MM.1S (cell line): ENCODE measurements at regions not wholly inside any gene's neighbourhood (a gene's known extent, or its start where the extent isn't known, plus 50 kb on each side); places are given as distances from the start of the nearest gene placed in this dataset.

Source experiments
- DNase-seq: peaks from one replicate; pipeline ENCODE4 v3.0.0-alpha.2; 2015
- H2AFZ ChIP-seq: fragments of 300-600 bp; sonication (generic); 2 replicates; pipeline ENCODE4 v1.6.0; 2016; ENCODE audit warnings: antibody characterized with exemption, low read length
- H3F3A ChIP-seq: fragments of 300-600 bp; sonication (generic); 2 replicates; pipeline ENCODE4 v1.6.1; 2016; ENCODE audit warnings: mild to moderate bottlenecking, antibody characterized with exemption, low read length, moderate library complexity, mixed read lengths; ENCODE audit not compliant: insufficient read depth
- H3K27ac ChIP-seq: fragments of 300-600 bp; sonication (generic); 2 replicates; pipeline ENCODE4 v1.5.1; 2016; ENCODE audit warnings: mild to moderate bottlenecking, low read length
- H3K27me3 ChIP-seq: fragments of 300-600 bp; sonication (generic); replicated peaks from 2 replicates; pipeline ENCODE4 v1.6.0; 2016; ENCODE audit warnings: low read length; ENCODE audit not compliant: insufficient read depth
- H3K36me3 ChIP-seq: fragments of 300-600 bp; sonication (generic); replicated peaks from 2 replicates; pipeline ENCODE4 v1.6.1; 2016; ENCODE audit warnings: mild to moderate bottlenecking, low read length, mixed read lengths; ENCODE audit not compliant: insufficient read depth
- H3K4me1 ChIP-seq: fragments of 300-600 bp; sonication (generic); 2 replicates; pipeline ENCODE4 v1.6.1; 2016; ENCODE audit warnings: low read length, mixed read lengths
- H3K4me2 ChIP-seq: fragments of 300-600 bp; sonication (generic); 2 replicates; pipeline ENCODE4 v1.6.0; 2016; ENCODE audit warnings: low read depth, low read length
- H3K4me3 ChIP-seq: fragments of 300-600 bp; sonication (generic); 2 replicates; pipeline ENCODE4 v1.5.1; 2016; ENCODE audit warnings: low read length, mixed read lengths
- H3K79me2 ChIP-seq: fragments of 300-600 bp; sonication (generic); 2 replicates; pipeline ENCODE4 v1.6.1; 2016; ENCODE audit warnings: mixed run types, low read length, mixed read lengths
- H3K9ac ChIP-seq: fragments of 300-600 bp; sonication (generic); 2 replicates; pipeline ENCODE4 v1.6.1; 2016; ENCODE audit warnings: low read length, mixed read lengths
- H3K9me2 ChIP-seq: fragments of 300-600 bp; sonication (generic); replicated peaks from 2 replicates; pipeline ENCODE4 v1.6.1; 2016; ENCODE audit warnings: mild to moderate bottlenecking, low read length, mixed read lengths; ENCODE audit not compliant: insufficient read depth
- H3K9me3 ChIP-seq: fragments of 300-600 bp; sonication (generic); replicated peaks from 2 replicates; pipeline ENCODE4 v1.6.1; 2016; ENCODE audit warnings: mild to moderate bottlenecking, low read length, mixed read lengths; ENCODE audit not compliant: insufficient read depth
- H4K20me1 ChIP-seq: fragments of 300-600 bp; sonication (generic); 2 replicates; pipeline ENCODE4 v1.6.1; 2016; ENCODE audit warnings: mild to moderate bottlenecking, low read length, moderate library complexity, mixed read lengths; ENCODE audit not compliant: insufficient read depth
- CTCF ChIP-seq: fragments of 300-600 bp; sonication (generic); IDR thresholded peaks from 2 replicates; pipeline ENCODE4 v1.5.1; 2016; ENCODE audit warnings: antibody characterized with exemption, low read length, mixed read lengths
- EZH2 ChIP-seq: fragments of 300-600 bp; sonication (generic); optimal IDR thresholded peaks from 2 replicates; pipeline ENCODE3; 2017; ENCODE audit warnings: low read depth, mild to moderate bottlenecking, antibody characterized with exemption, low read length, mixed read lengths
- EZH2phosphoT487 ChIP-seq: fragments of 300-600 bp; sonication (generic); IDR thresholded peaks from 2 replicates; pipeline ENCODE4 v1.6.1; 2018; ENCODE audit warnings: antibody characterized with exemption, low read length

- no peaks in the 10 kb centered on the region for H3K27me3 ChIP-seq
- H4K20me1 ChIP-seq = no peaks in the 10 kb centered on the region
- no peaks in the 10 kb centered on the region for H3K9me3 ChIP-seq
- no peak for DNase-seq
- no peak overlapping the region for H3K9ac ChIP-seq
- no peaks in the 10 kb centered on the region for H3K9me2 ChIP-seq
- no peaks in the 10 kb centered on the region for H3K79me2 ChIP-seq
- no peak overlapping the region for H2AFZ ChIP-seq
- H3K4me2 ChIP-seq = no peak overlapping the region
- no peaks in the 10 kb centered on the region for H3F3A ChIP-seq
- no peak overlapping the region for H3K4me3 ChIP-seq
- no peaks in the 10 kb centered on the region for H3K36me3 ChIP-seq
- TF ChIP-seq EZH2 (no peak), EZH2phosphoT487 (no peak), CTCF (no peak)
- no peaks in the 10 kb centered on the region for H3K4me1 ChIP-seq
- H3K27ac ChIP-seq = no peak overlapping the region
These were observed 294.9 kb downstream of the DLEU7 start for GRCh38 chr13:50548586-50548985.

- Histone ChIP-seq H3K9me2 (no peaks in the 10 kb centered on the region), H3K9me3 (no peaks in the 10 kb centered on the region), H3K9ac (no peak overlapping the region), H4K20me1 (no peaks in the 10 kb centered on the region), H2AFZ (no peak overlapping the region), H3K36me3 (no peaks in the 10 kb centered on the region), H3K79me2 (no peaks in the 10 kb centered on the region), H3K4me1 (no peaks in the 10 kb centered on the region), H3F3A (no peaks in the 10 kb centered on the region), H3K4me2 (no peak overlapping the region), H3K27ac (no peak overlapping the region), H3K27me3 (no peaks in the 10 kb centered on the region), H3K4me3 (no peak overlapping the region)
- TF ChIP-seq EZH2 (no peak), CTCF (no peak), EZH2phosphoT487 (no peak)
- DNase-seq = no peak
These were observed 294.1 kb downstream of the DLEU7 start for GRCh38 chr13:50549221-50549942.

GRCh38 chr13:50550151-50550550 lies 293.3 kb downstream of the DLEU7 start:
- TF ChIP-seq CTCF = no peak
- TF ChIP-seq EZH2 = no peak
- no peak for TF ChIP-seq EZH2phosphoT487
- Histone ChIP-seq H3K9me2 (no peaks in the 10 kb centered on the region), H3K4me2 (no peak overlapping the region), H3K79me2 (no peaks in the 10 kb centered on the region), H3K4me3 (no peak overlapping the region), H3K36me3 (no peaks in the 10 kb centered on the region), H3K9ac (no peak overlapping the region), H4K20me1 (no peaks in the 10 kb centered on the region), H3F3A (no peaks in the 10 kb centered on the region), H3K9me3 (no peaks in the 10 kb centered on the region), H2AFZ (no peak overlapping the region), H3K27ac (no peak overlapping the region), H3K27me3 (no peaks in the 10 kb centered on the region), H3K4me1 (no peaks in the 10 kb centered on the region)
- no peak for DNase-seq
